ENCODE measurements at regions not wholly inside any gene's neighbourhood (a gene's known extent, or its start where the extent isn't known, plus 50 kb on each side); places are given as distances from the start of the nearest gene placed in this dataset.

DNA sequence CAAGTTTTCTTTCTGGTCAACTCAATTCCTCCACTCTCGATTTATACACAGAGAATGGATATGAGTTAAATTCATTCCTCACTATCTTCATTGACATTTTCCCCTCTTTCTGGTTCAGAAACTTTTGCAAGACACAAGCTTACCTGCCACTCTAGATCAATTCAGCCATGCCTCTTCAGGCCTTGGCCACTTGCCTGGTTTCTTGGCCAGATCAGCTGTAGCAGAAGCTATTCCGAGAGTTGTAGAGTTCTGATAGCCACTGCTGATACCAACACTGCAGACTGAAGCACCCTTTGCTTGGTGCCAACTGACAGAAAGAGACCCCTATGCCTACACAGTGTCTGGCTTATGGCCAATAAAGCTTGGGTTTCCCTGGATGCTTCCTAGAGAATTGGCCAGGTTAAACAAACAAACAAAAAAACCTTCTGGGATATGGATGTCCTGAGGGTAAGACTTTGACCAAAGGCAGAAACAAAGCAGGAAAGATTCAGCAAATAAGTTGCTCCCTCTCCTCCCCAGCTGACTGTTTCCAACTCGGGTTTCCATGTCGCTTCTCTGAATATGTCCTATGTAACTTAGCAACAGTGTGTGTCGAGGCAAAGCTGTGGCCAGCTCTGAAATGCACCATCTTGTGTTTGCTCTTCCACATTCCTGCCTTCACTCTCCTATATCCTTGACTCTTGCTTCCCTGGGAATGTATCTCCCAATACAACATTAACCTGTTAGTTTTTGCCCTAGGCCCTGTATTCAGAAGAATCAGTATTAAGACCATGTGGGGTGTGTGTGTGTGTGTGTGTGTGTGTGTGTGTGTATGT is 521.6 kb downstream of the EPHA3 start:
- DNase-seq = peak; percentile 1

GRCh38 chr3:89635137-89635536 is 527.7 kb downstream of the EPHA3 start:
- no peak for DNase-seq

GRCh38 chr3:89644716-89645115 is 537.3 kb downstream of the EPHA3 start:
- no peak for DNase-seq

GRCh38 chr3:89649431-89649830 is 542.0 kb downstream of the EPHA3 start:
- DNase-seq = no peak

- no peak for DNase-seq
Observed at GRCh38 chr3:89654031-89654430, 546.6 kb downstream of the EPHA3 start.

- DNase-seq = no peak
Observed at GRCh38 chr3:89656388-89656787, 549.0 kb downstream of the EPHA3 start.

DNA sequence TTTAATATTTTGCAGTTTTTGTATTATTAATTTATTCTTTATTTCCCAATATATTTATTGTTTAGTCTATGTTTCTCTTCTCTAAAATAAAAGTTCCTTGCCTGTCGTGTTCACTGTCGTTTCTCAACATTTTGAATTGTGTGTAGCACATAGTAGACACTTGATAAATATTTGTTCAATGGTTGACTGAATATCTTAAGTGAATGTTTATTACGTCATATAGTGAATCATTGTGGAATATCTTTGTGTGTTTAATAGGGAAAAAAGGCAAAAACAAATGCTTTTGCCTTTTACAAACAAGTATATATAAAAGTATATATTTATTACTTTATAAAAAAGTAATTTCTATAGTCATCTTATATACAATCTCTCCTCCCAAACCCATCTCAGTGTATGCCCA is 572.3 kb downstream of the EPHA3 start:
- peak; percentile 15 for DNase-seq

GRCh38 chr3:89682556-89682955 is 575.1 kb downstream of the EPHA3 start:
- no peak for DNase-seq

GRCh38 chr3:89685731-89686130 is 578.3 kb downstream of the EPHA3 start:
- no peak for DNase-seq

DNA sequence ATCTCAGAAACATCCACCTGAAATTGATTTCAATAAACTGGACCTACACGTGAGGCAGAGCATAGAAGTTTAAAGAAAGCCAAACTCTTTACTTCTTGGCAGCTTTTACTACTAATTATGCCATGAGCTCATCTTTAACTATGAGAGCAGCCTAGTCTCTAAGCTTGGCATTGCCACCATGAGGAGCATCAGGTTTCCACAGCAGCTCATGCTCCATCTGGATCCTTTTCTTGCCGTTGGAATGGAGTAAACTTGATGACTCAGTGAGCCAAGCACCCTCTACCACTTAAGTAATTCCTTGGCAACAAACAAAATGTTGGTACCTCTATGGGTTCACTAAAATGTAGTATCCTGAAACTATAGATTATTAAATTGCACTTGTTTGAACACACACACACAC is 583.2 kb downstream of the EPHA3 start:
- DNase-seq = peak; percentile 34

DNA sequence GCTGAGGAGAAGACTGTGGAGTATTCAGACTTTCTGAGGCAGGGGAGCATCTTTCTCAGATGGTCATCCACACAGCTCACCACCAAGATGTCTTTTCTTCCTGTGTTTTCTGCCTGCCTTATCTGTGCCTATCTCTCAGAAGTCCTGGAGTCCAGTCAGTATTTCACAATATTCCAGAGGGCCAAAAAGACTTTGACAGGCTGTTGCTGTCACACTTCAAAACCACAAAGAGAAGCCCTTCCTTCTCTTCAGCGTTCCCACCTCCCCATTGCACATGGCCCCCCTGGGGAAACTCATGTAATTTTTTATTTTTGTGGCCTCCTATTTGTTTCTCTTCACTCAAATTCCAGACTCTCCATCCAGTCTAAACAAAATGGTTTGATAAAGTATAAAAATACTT is 585.2 kb downstream of the EPHA3 start:
- no peak for DNase-seq

DNA sequence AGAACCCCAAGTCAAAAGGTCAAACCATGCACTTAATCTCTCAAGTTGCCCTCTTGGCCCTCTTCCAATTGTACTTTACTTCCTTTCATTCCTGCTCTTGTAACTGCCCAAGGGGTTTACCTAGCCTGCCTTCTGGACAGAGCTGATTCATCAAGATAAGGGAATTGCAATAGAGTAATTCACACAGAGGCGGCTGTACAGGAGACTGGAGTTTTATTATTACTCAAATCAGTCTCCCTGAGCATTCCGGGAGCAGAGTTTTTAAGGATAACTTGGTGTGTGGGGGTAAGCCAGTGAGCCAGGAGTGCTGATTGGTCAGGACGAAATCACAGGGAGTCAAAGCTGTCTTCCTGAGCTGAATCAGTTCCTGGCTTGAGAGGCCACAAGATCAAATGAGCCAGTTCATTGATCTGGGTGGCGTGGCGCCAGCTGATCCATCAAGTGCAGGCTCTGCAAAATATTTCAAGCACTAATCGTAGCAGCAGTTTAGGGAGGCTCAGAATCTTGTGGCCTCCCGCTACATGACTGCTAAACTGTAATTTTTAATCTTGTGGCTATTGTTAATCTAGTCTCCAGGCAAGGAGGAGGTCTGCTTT is 590.0 kb downstream of the EPHA3 start:
- no peak for DNase-seq

DNA sequence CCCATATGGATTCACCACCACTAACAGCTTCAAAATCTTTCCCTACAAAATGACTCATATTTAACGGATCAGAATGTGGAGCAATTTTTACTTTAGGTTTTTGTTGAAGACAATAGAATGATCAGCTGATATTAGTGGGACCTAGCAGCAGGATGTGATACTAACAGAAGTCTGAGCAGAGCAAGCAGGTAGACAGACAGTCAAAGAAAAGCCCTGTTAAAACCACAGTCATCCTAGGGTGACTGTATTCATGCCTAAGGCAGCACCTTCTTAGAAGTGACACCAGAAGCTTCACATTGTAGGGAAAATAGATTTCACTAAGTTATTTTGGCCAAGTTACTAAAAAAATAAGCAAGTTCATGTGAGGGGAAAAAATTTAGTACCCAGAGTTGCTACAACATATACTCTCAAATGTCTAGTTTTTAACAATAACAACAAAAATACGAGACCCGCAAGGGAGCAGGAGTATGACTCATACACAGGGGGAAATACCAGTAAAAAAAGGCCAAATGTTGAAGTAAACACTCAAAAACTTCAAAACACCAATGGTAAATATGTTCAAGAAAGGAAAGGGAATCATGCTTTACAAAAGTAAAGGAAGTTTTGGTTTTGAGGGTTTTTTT is 590.9 kb downstream of the EPHA3 start:
- DNase-seq = no peak

- DNase-seq = no peak
Observed at GRCh38 chr3:89699229-89699628, 591.8 kb downstream of the EPHA3 start.

- DNase-seq = no peak
Observed at GRCh38 chr3:89699771-89700170, 592.4 kb downstream of the EPHA3 start.

DNA sequence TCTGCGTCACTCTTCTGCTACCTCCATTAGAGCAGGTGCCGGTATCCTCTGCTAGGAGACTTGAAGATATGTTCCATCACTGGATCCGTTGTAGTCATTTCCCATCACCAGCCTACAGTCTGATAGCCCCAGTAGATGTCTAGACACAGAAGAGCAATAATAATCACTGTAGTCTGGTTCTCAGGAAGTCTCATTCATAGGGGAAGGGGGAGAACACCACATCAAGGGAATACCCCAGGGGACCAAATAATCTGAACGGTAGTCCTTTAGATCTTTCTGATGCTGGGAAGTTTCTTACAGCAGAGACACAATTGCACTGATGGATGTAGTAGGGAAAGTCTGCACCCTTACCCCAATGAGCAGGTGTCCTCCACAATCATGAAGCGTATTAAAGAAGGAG is 595.0 kb downstream of the EPHA3 start:
- no peak for DNase-seq

DNA sequence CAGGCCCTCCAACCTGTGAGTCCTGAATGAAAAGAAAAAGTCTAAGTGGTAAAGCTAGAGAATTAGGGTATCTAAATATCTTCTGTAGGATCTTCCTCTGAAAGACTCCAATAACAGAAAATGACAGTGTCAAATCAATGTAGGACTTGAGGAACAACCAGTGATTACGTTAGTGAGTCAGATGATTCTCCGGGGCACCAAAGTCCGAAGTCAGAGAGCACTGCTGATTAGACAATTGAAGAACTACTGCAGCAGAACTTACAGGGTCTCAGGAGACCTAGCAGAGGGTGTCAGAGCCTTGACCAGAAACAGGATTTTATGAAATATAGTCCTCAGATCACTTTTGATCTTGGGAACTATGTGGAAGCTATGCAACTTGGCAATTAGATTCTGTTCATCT is 605.8 kb downstream of the EPHA3 start:
- no peak for DNase-seq

DNA sequence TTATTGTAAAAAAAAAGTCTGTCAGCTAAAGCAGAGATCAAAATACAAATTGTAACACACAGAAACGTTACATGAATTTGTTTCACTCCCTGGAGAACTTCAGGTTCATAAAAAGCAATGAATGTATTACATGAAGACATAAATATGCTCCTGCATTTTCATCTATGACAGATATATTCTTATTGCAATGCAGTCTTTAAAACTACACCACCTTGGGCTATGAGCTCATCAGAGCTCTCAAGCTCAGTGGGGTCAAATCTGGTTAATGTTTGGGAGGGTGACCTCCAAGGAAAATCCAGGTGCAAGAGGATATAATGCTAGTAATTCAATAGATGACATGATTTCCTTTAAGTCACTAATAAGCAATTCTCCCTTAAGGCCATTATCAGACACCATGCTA is 606.8 kb downstream of the EPHA3 start:
- no peak for DNase-seq

DNA sequence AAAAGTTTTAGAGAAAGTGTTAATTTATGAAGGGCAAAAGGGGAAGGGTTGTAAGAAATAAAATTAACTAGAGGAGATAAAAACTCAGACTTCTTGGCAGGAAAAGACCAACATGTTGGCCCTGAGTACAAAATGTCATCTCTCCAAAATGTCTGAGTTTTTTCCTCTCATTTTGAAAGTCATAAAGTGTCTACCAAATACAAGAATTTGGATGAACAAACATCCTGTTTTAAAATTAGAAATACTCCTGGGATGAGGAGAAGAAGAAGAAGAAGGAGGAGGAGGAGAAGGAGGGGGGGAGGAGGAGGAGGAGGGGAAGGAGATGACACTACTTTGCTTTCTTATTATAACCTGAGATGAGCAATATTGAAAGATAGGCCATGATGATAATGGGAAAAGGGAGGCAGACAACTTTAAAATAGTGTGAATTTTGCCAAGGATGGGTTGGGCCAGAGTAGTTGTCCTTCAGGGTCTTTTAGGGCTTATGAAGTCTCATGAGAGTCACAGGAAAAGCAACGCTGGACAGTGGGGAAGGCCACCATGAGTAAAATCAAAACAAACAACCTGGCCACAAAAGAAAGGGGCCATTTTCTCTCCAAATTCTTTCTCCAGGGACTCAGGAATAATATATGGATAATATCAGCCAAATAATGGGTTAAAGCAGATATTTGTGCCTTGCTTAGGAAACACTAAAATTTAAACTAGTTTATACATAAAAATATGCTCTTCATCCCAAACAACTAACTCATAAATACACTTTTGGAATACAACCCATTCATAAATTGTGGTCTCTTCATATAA is 632.9 kb downstream of the EPHA3 start:
- no peak for DNase-seq

- DNase-seq = no peak
Observed at GRCh38 chr3:89740881-89741177, 633.4 kb downstream of the EPHA3 start.

- DNase-seq = no peak
Observed at GRCh38 chr3:89742546-89742945, 635.1 kb downstream of the EPHA3 start.

DNA sequence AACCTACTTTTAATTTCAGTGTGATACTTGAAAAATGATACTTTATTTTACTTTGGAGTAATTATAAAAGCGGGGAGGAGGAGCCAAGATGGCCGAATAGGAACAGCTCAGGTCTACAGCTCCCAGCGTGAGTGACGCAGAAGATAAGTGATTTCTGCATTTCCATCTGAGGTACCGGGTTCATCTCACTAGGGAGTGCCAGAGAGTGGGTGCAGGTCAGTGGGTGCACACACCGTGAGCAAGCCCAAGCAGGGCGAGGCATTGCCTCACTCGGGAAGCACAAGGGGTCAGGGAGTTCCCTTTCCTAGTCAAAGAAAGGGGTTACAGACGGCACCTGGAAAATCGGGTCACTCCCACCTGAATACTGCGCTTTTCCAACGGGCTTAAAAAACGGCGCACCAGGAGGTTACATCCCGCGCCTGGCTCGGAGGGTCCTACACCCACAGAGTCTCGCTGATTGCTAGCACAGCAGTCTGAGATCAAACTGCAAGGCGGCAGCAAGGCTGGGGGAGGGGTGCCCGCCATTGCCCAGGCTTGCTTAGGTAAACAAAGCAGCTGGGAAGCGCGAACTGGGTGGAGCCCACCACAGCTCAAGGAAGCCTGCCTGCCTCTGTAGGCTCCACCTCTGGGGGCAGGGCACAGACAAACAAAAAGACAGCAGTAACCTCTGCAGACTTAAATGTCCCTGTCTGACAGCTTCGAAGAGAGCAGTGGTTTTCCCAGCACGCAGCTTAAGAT is 640.3 kb downstream of the EPHA3 start:
- peak; percentile 60 for DNase-seq

- no peak for DNase-seq
Observed at GRCh38 chr3:89762405-89762804, 655.0 kb downstream of the EPHA3 start.

Measured in DMS53 (cell line).